Activated T-cell treated with anti-CD3 and anti-CD28 coated beads, Interleukin-2, amount 50 U/mL, for 24 hours (primary cell): ENCODE measurements at regions not wholly inside any gene's neighbourhood (a gene's known extent, or its start where the extent isn't known, plus 50 kb on each side); places are given as distances from the start of the nearest gene placed in this dataset.
"Not testable (repeated sequence)": the region's sequence is repeated elsewhere in the genome, so short reads cannot be mapped to it uniquely, and the experiment has no call there.

Experiments used
- DNase-seq: peaks from one replicate; pipeline ENCODE4 v3.0.0-alpha.2; 2020
- H3K27ac Mint-ChIP-seq: 2 replicates; pipeline ENCODE4 v1.8.0; 2020; ENCODE audit warnings: mild to moderate bottlenecking, mixed read lengths
- H3K27me3 Mint-ChIP-seq: 2 replicates; pipeline ENCODE4 v1.8.0; 2020; ENCODE audit warnings: mixed read lengths
- H3K36me3 Mint-ChIP-seq: 2 replicates; pipeline ENCODE4 v1.8.0; 2020; ENCODE audit warnings: low read depth, mixed read lengths
- H3K4me1 Mint-ChIP-seq: 2 replicates; pipeline ENCODE4 v1.8.0; 2020; ENCODE audit warnings: low read depth, mixed read lengths
- H3K4me3 Mint-ChIP-seq: 2 replicates; pipeline ENCODE4 v1.8.0; 2020; ENCODE audit warnings: mild to moderate bottlenecking, moderate library complexity, mixed read lengths
- H3K9me3 Mint-ChIP-seq: 2 replicates; pipeline ENCODE4 v1.8.0; 2020; ENCODE audit warnings: mixed read lengths

DNA sequence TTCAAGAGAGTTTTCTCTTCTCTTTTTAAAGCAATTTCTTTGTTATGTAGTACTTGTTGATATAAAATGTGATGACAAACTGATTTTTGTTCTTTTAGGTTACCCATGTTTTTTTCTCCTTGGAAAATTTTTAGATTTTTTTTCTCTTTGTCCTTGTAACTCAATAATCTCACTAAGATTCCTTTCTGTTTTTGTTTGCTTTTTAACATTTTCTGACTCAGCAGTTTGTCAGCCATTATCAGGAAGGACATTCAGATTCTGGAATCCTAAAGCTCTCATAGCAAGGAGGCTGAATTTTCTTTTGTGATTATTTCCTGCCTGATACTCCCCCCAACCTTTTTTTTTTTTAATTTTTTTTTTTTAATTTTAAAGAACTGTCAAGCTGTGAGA lies 75.2 kb upstream of the CITED2 start:
- DNase-seq: no peak
- H3K9me3 Mint-ChIP-seq: no peaks in the 10 kb centered on the region
- peaks cover 2% of the 10 kb centered on the region for H3K4me1 Mint-ChIP-seq
- H3K27ac Mint-ChIP-seq: no peak overlapping the region
- no peaks in the 10 kb centered on the region for H3K27me3 Mint-ChIP-seq
- no peak overlapping the region for H3K4me3 Mint-ChIP-seq
- H3K36me3 Mint-ChIP-seq: no peaks in the 10 kb centered on the region

GRCh38 chr6:139448998-139449610 lies 74.7 kb upstream of the CITED2 start:
- Mint-ChIP-seq H3K9me3 (no peaks in the 10 kb centered on the region), H3K4me3 (no peak overlapping the region)
- DNase-seq: no peak

GRCh38 chr6:139448051-139448649 lies 73.7 kb upstream of the CITED2 start:
- H3K27ac Mint-ChIP-seq: no peak overlapping the region
- DNase-seq: no peak

More at GRCh38 chr6:139448998-139449610, 74.7 kb upstream of the CITED2 start:
- Mint-ChIP-seq H3K36me3 (no peaks in the 10 kb centered on the region), H3K4me1 (peaks cover 2% of the 10 kb centered on the region), H3K27ac (no peak overlapping the region), H3K27me3 (no peaks in the 10 kb centered on the region)

GRCh38 chr6:139447656-139447975 lies 73.2 kb upstream of the CITED2 start:
- Mint-ChIP-seq H3K27ac (no peak overlapping the region), H3K4me1 (peaks cover 2% of the 10 kb centered on the region)

More at GRCh38 chr6:139448051-139448649, 73.7 kb upstream of the CITED2 start:
- no peaks in the 10 kb centered on the region for H3K9me3 Mint-ChIP-seq
- no peak overlapping the region for H3K4me3 Mint-ChIP-seq
- H3K27me3 Mint-ChIP-seq: no peaks in the 10 kb centered on the region
- peaks cover 2% of the 10 kb centered on the region for H3K4me1 Mint-ChIP-seq
- no peaks in the 10 kb centered on the region for H3K36me3 Mint-ChIP-seq

GRCh38 chr6:139446768-139447655 lies 72.6 kb upstream of the CITED2 start:
- Mint-ChIP-seq H3K4me1 (peaks cover 6% of the 10 kb centered on the region), H3K36me3 (no peaks in the 10 kb centered on the region), H3K4me3 (no peak overlapping the region), H3K27me3 (peaks cover 3% of the 10 kb centered on the region), H3K9me3 (no peaks in the 10 kb centered on the region), H3K27ac (no peak overlapping the region)
- DNase-seq: no peak

More at GRCh38 chr6:139447656-139447975, 73.2 kb upstream of the CITED2 start:
- H3K27me3 Mint-ChIP-seq: no peaks in the 10 kb centered on the region
- H3K4me3 Mint-ChIP-seq: no peak overlapping the region
- H3K36me3 Mint-ChIP-seq: no peaks in the 10 kb centered on the region
- H3K9me3 Mint-ChIP-seq: no peaks in the 10 kb centered on the region
- DNase-seq: no peak

GRCh38 chr6:139446138-139446715 lies 71.8 kb upstream of the CITED2 start:
- H3K27ac Mint-ChIP-seq: no peak overlapping the region
- H3K4me1 Mint-ChIP-seq: peaks cover 8% of the 10 kb centered on the region
- no peak overlapping the region for H3K4me3 Mint-ChIP-seq
- H3K9me3 Mint-ChIP-seq: no peaks in the 10 kb centered on the region
- H3K27me3 Mint-ChIP-seq: peaks cover 3% of the 10 kb centered on the region
- no peaks in the 10 kb centered on the region for H3K36me3 Mint-ChIP-seq
- DNase-seq: no peak

DNA sequence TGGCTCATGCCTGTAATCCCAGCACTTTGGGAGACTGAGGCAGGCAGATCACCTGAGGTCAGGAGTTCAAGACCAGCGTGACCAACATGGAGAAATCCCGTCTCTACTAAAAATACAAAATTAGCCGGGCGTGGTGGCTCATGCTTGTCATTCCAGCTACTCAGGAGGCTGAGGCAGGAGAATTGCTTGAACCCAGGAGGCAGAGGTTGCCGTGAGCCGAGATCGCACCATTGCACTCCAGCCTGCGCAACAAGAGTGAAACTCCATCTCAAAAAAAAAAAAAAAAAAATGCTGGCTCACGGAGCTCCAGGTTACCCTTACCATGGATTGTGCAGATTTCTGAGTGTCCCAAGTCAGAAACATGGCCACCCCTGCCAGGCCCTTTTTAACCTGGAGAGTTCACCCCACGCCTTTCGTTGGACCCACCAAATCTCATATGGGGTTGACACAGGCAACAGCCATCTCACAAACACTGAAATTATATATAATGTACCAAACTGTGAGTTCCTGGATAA lies 69.9 kb upstream of the CITED2 start:
- not testable (repeated sequence) for H3K4me1 Mint-ChIP-seq, H3K27me3 Mint-ChIP-seq, H3K36me3 Mint-ChIP-seq, DNase-seq, H3K9me3 Mint-ChIP-seq, H3K4me3 Mint-ChIP-seq, H3K27ac Mint-ChIP-seq

- H3K4me1 Mint-ChIP-seq: peaks cover 8% of the 10 kb centered on the region
- peaks cover 3% of the 10 kb centered on the region for H3K27me3 Mint-ChIP-seq
- H3K36me3 Mint-ChIP-seq: no peaks in the 10 kb centered on the region
- no peaks in the 10 kb centered on the region for H3K9me3 Mint-ChIP-seq
- DNase-seq: no peak
- H3K27ac Mint-ChIP-seq: no peak overlapping the region
- H3K4me3 Mint-ChIP-seq: no peak overlapping the region
Observed at GRCh38 chr6:139443231-139444112, 69.0 kb upstream of the CITED2 start.

GRCh38 chr6:139442188-139442671 lies 67.8 kb upstream of the CITED2 start:
- H3K27me3 Mint-ChIP-seq: peaks cover 3% of the 10 kb centered on the region
- DNase-seq: no peak
- peak overlapping the region; percentile 76 for H3K27ac Mint-ChIP-seq
- peaks cover 6% of the 10 kb centered on the region for H3K4me1 Mint-ChIP-seq
- no peaks in the 10 kb centered on the region for H3K9me3 Mint-ChIP-seq
- no peaks in the 10 kb centered on the region for H3K36me3 Mint-ChIP-seq
- no peak overlapping the region for H3K4me3 Mint-ChIP-seq

GRCh38 chr6:139439349-139439748 lies 64.9 kb upstream of the CITED2 start:
- H3K4me3 Mint-ChIP-seq: no peak overlapping the region
- H3K36me3 Mint-ChIP-seq: no peaks in the 10 kb centered on the region
- no peak for DNase-seq
- H3K27me3 Mint-ChIP-seq: peaks cover 3% of the 10 kb centered on the region
- H3K9me3 Mint-ChIP-seq: no peaks in the 10 kb centered on the region
- H3K4me1 Mint-ChIP-seq: peaks cover 6% of the 10 kb centered on the region
- no peak overlapping the region for H3K27ac Mint-ChIP-seq

GRCh38 chr6:139438775-139439174 lies 64.3 kb upstream of the CITED2 start:
- no peaks in the 10 kb centered on the region for H3K36me3 Mint-ChIP-seq
- no peak for DNase-seq
- H3K4me1 Mint-ChIP-seq: peaks cover 6% of the 10 kb centered on the region
- peaks cover 3% of the 10 kb centered on the region for H3K27me3 Mint-ChIP-seq
- no peaks in the 10 kb centered on the region for H3K9me3 Mint-ChIP-seq
- no peak overlapping the region for H3K27ac Mint-ChIP-seq
- H3K4me3 Mint-ChIP-seq: no peak overlapping the region

GRCh38 chr6:139436957-139437348 lies 62.5 kb upstream of the CITED2 start:
- H3K27me3 Mint-ChIP-seq: no peaks in the 10 kb centered on the region
- no peak overlapping the region for H3K4me3 Mint-ChIP-seq
- H3K27ac Mint-ChIP-seq: no peak overlapping the region

DNA sequence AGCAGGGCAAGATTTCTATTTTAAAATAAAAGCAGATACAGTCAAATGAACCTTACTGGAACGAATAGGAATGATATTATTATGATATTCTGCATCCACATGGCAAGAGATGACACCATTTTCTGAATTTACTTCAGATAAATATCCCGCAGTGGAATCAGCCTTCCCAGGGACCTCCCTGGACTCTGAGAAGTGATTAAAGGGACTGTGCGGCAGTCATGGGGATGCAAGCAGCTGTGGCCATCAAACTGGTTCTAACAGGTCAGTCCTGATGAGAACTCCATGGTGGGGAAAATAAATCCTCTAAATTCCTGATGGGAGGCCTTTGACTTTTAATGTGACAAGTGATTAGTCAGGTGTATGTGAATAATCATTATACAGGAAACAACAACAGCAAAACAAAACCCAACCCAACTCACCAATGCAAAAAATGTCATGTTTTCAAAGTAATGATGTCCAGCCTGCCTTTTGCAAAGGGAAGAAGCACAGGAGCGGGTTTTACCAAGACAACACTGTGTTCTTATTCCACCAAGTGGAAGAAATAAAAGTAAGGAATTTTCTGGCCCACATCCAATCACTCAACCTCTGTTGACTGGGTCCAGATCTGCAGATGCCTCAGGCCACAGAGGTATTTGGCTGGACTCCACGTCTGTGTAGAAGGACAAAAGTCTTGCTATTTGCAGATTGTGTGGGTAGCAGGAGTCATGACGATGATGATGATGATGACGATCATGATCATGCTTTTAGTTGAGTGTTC lies 61.9 kb upstream of the CITED2 start:
- Mint-ChIP-seq H3K36me3 (no peaks in the 10 kb centered on the region), H3K27ac (no peak overlapping the region), H3K4me3 (no peak overlapping the region), H3K27me3 (no peaks in the 10 kb centered on the region), H3K9me3 (peaks cover 4% of the 10 kb centered on the region), H3K4me1 (no peaks in the 10 kb centered on the region)
- DNase-seq: no peak

More at GRCh38 chr6:139436957-139437348, 62.5 kb upstream of the CITED2 start:
- Mint-ChIP-seq H3K36me3 (no peaks in the 10 kb centered on the region), H3K9me3 (peaks cover 4% of the 10 kb centered on the region), H3K4me1 (peaks cover under 1% of the 10 kb centered on the region)
- DNase-seq: no peak
